ENCODE measurements at regions not wholly inside any gene's neighbourhood (a gene's known extent, or its start where the extent isn't known, plus 50 kb on each side); places are given as distances from the start of the nearest gene placed in this dataset.

DNA sequence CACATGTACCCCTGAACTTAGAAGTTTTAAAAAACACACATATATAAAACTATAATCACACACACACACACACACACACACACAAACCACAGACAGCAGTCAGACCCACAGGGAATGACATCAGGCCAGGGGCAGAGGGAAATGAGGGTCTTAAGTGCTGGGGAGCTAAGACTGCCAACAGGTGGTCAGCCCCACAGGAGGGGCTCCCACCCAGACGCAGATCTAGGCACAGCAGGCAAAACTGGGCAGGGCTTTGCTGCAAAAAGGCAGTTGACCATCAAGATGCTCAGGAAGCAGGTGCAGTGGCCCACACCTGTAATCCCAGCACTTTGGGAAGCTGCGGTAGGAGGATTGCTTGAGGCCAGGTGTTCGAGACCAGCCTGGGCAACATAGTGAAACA is 121.0 kb upstream of the LSM14A start:
- Histone ChIP-seq H3K36me3 (no peaks in the 10 kb centered on the region), H3K27ac (no peak overlapping the region), H3K9me3 (no peaks in the 10 kb centered on the region), H3K27me3 (peaks cover 0 to 17% (median 0%) of the 10 kb centered on the region in 3 donors), H3K4me3 (no peak overlapping the region), H3K4me1 (no peaks in the 10 kb centered on the region)
- intact Hi-C loops (cut with DNase I; ENCODE audit: low total_unique reads) = no loop called here
- TF ChIP-seq CTCF (IDR thresholded peaks at IDR 0.05) = no peak
- TF ChIP-seq EP300 (IDR thresholded peaks at IDR 0.05) = no peak
- WGBS, 5 donors = 67 to 94% (median 83%) methylated on average over 3 of the region's 3 CpGs
- no peak for DNase-seq

DNA sequence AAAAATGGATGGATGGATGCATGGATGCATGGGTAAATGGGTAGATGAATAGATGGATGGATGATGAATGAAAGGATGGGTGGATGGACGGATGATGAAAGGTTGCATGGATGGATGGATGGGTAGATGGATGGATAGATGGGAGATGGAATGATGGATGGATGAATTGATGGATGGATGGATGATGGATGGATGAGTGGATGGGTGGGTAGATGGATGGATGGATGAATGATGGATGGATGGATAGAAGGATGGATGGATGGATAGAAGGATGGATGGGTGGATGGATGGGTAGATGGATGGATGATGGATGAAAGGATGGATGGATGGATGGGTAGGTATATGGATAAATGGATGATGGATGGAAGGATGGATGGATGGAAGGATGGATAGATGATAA is 115.1 kb upstream of the LSM14A start:
- Histone ChIP-seq H3K4me1 (no peaks in the 10 kb centered on the region), H3K27ac (no peak overlapping the region), H3K36me3 (no peaks in the 10 kb centered on the region), H3K4me3 (no peak overlapping the region), H3K27me3 (peaks cover 0 to 12% (median 0%) of the 10 kb centered on the region in 3 donors), H3K9me3 (no peaks in the 10 kb centered on the region)
- TF ChIP-seq EP300 (IDR thresholded peaks at IDR 0.05) (no peak), CTCF (IDR thresholded peaks at IDR 0.05) (no peak), POLR2AphosphoS5 (IDR thresholded peaks at IDR 0.05) (no peak), POLR2A (IDR thresholded peaks at IDR 0.05) (no peak)
- WGBS, 5 donors = 67 to 96% (median 92%) methylated on average over 1 of the region's 1 CpG
- DNase-seq = no peak
- intact Hi-C loops (cut with DNase I; ENCODE audit: low total_unique reads) = no loop called here

- intact Hi-C loops (cut with DNase I; ENCODE audit: low total_unique reads) = no loop called here
- no peaks in the 10 kb centered on the region for H3K9me3 ChIP-seq
These were observed 106.2 kb upstream of the LSM14A start for GRCh38 chr19:34066007-34066643.

DNA sequence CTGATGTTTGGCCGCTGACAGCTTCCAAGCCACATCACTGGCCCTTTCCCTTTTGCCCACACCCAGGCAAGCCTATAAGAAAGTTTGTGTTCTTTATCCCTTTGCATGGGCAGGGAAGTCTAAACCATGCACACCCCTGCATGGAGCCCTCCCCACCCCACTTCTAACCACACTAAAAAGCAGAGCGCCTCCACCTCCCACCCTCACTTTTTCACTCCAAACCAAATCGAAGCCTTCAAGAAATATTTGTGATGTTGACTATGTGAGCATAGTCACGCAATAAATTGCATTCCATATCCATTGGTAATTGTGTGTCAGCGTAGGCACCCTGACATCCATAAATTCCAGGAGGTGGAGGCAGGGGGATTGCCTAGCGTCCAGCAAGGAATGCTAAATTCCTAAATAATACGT is 104.4 kb upstream of the LSM14A start:
- Histone ChIP-seq H3K27ac (no peak overlapping the region), H3K4me1 (no peaks in the 10 kb centered on the region), H3K27me3 (peaks cover 0 to 37% (median 0%) of the 10 kb centered on the region in 3 donors), H3K9me3 (no peaks in the 10 kb centered on the region), H3K36me3 (no peaks in the 10 kb centered on the region), H3K4me3 (no peak overlapping the region)
- 75 to 85% (median 81%) methylated on average over 7 of the region's 7 CpGs for WGBS, 5 donors
- no peak for DNase-seq
- TF ChIP-seq POLR2A (IDR thresholded peaks at IDR 0.05) (no peak), EP300 (IDR thresholded peaks at IDR 0.05) (no peak), POLR2AphosphoS5 (IDR thresholded peaks at IDR 0.05) (no peak), CTCF (IDR thresholded peaks at IDR 0.05) (no peak)
- intact Hi-C loops (cut with DNase I; ENCODE audit: low total_unique reads) = no loop called here

More at GRCh38 chr19:34066007-34066643, 106.2 kb upstream of the LSM14A start:
- no peak overlapping the region for H3K4me3 ChIP-seq
- WGBS, 5 donors = 29 to 36% (median 30%) methylated on average over 14 of the region's 14 CpGs
- TF ChIP-seq EP300 (IDR thresholded peaks at IDR 0.05) (no peak), POLR2A (IDR thresholded peaks at IDR 0.05) (no peak), POLR2AphosphoS5 (IDR thresholded peaks at IDR 0.05) (no peak), CTCF (IDR thresholded peaks at IDR 0.05) (no peak)
- no peak overlapping the region for H3K27ac ChIP-seq
- DNase-seq = no peak
- H3K27me3 ChIP-seq = peaks cover 0 to 29% (median 0%) of the 10 kb centered on the region in 3 donors
- no peaks in the 10 kb centered on the region for H3K36me3 ChIP-seq
- H3K4me1 ChIP-seq = no peaks in the 10 kb centered on the region

All from stomach (tissue), 8 donors.